NT2/D1 (cell line): ENCODE measurements at regions not wholly inside any gene's neighbourhood (a gene's known extent, or its start where the extent isn't known, plus 50 kb on each side); places are given as distances from the start of the nearest gene placed in this dataset.

Source experiments
- SUZ12 ChIP-seq: IDR thresholded peaks from 2 replicates; pipeline ENCODE4 v1.6.1; 2011; ENCODE audit not compliant: insufficient read length, insufficient read depth; ENCODE audit errors: extremely low read depth
- YY1 ChIP-seq: IDR thresholded peaks from 2 replicates; pipeline ENCODE4 v1.6.1; 2011; ENCODE audit not compliant: insufficient read length, insufficient read depth
- ZNF274 ChIP-seq: IDR thresholded peaks from 2 replicates; pipeline ENCODE4 v1.6.1; 2011; ENCODE audit warnings: mild to moderate bottlenecking, low read depth, low read length

- TF ChIP-seq YY1 (no peak), ZNF274 (no peak), SUZ12 (no peak)
Observed at GRCh38 chr6:126170433-126170832, 169.5 kb upstream of the CENPW start.
